ENCODE measurements at regions not wholly inside any gene's neighbourhood (a gene's known extent, or its start where the extent isn't known, plus 50 kb on each side); places are given as distances from the start of the nearest gene placed in this dataset.

GRCh38 chr5:15069407-15069905 lies 197.9 kb upstream of the ANKH start:
- no peak overlapping the region for H3K4me2 ChIP-seq (ENCODE audit: low read length)
- no peaks in the 10 kb centered on the region for H3K4me1 ChIP-seq
- no peak for TF ChIP-seq CTCF (IDR thresholded peaks at IDR 0.05)
- no peak overlapping the region for H3K27ac ChIP-seq
- no peaks in the 10 kb centered on the region for H3K27me3 ChIP-seq (ENCODE audit: control insufficient read depth, insufficient read depth, low read length)
- no peak overlapping the region for H3K4me3 ChIP-seq (ENCODE audit: low read depth, low read length)
- no peak overlapping the region for H2AFZ ChIP-seq
- no peaks in the 10 kb centered on the region for H3K9me3 ChIP-seq (ENCODE audit: control insufficient read depth, low read length)
- no peaks in the 10 kb centered on the region for H3K79me2 ChIP-seq
- no peaks in the 10 kb centered on the region for H3K36me3 ChIP-seq (ENCODE audit: control insufficient read depth, insufficient read depth, low read length)
- H3K9ac ChIP-seq = no peak overlapping the region

GRCh38 chr5:15065091-15065490 lies 193.5 kb upstream of the ANKH start:
- Histone ChIP-seq H3K36me3 (ENCODE audit: control insufficient read depth, insufficient read depth, low read length) (no peaks in the 10 kb centered on the region), H3K4me3 (ENCODE audit: low read depth, low read length) (no peak overlapping the region), H3K4me2 (ENCODE audit: low read length) (no peak overlapping the region), H3K4me1 (no peaks in the 10 kb centered on the region), H3K9me3 (ENCODE audit: control insufficient read depth, low read length) (no peaks in the 10 kb centered on the region), H3K79me2 (no peaks in the 10 kb centered on the region), H3K9ac (no peak overlapping the region), H2AFZ (no peak overlapping the region), H3K27ac (no peak overlapping the region), H3K27me3 (ENCODE audit: control insufficient read depth, insufficient read depth, low read length) (no peaks in the 10 kb centered on the region)
- TF ChIP-seq CTCF (IDR thresholded peaks at IDR 0.05) = no peak

GRCh38 chr5:15064396-15064795 lies 192.8 kb upstream of the ANKH start:
- no peak for TF ChIP-seq CTCF (IDR thresholded peaks at IDR 0.05)
- no peaks in the 10 kb centered on the region for H3K9me3 ChIP-seq (ENCODE audit: control insufficient read depth, low read length)
- H3K4me1 ChIP-seq = no peaks in the 10 kb centered on the region
- H3K4me2 ChIP-seq (ENCODE audit: low read length) = no peak overlapping the region
- H3K27me3 ChIP-seq (ENCODE audit: control insufficient read depth, insufficient read depth, low read length) = no peaks in the 10 kb centered on the region
- no peak overlapping the region for H3K27ac ChIP-seq
- H3K4me3 ChIP-seq (ENCODE audit: low read depth, low read length) = no peak overlapping the region
- no peaks in the 10 kb centered on the region for H3K36me3 ChIP-seq (ENCODE audit: control insufficient read depth, insufficient read depth, low read length)
- H3K79me2 ChIP-seq = no peaks in the 10 kb centered on the region
- no peak overlapping the region for H2AFZ ChIP-seq
- H3K9ac ChIP-seq = no peak overlapping the region

GRCh38 chr5:15056988-15057592 lies 185.5 kb upstream of the ANKH start:
- Histone ChIP-seq H3K9ac (no peak overlapping the region), H3K4me3 (ENCODE audit: low read depth, low read length) (no peak overlapping the region), H3K4me1 (no peaks in the 10 kb centered on the region), H3K27me3 (ENCODE audit: control insufficient read depth, insufficient read depth, low read length) (no peaks in the 10 kb centered on the region), H3K9me3 (ENCODE audit: control insufficient read depth, low read length) (no peaks in the 10 kb centered on the region), H2AFZ (no peak overlapping the region), H3K79me2 (no peaks in the 10 kb centered on the region), H3K4me2 (ENCODE audit: low read length) (no peak overlapping the region), H3K36me3 (ENCODE audit: control insufficient read depth, insufficient read depth, low read length) (no peaks in the 10 kb centered on the region), H3K27ac (no peak overlapping the region)
- TF ChIP-seq CTCF (IDR thresholded peaks at IDR 0.05) = no peak

- no peaks in the 10 kb centered on the region for H3K4me1 ChIP-seq
- H3K4me3 ChIP-seq (ENCODE audit: low read depth, low read length) = no peak overlapping the region
- H3K4me2 ChIP-seq (ENCODE audit: low read length) = no peak overlapping the region
- no peaks in the 10 kb centered on the region for H3K36me3 ChIP-seq (ENCODE audit: control insufficient read depth, insufficient read depth, low read length)
- H3K9me3 ChIP-seq (ENCODE audit: control insufficient read depth, low read length) = no peaks in the 10 kb centered on the region
- no peaks in the 10 kb centered on the region for H3K79me2 ChIP-seq
- H3K27ac ChIP-seq = no peak overlapping the region
- no peak for TF ChIP-seq CTCF (IDR thresholded peaks at IDR 0.05)
- H3K9ac ChIP-seq = no peak overlapping the region
- no peaks in the 10 kb centered on the region for H3K27me3 ChIP-seq (ENCODE audit: control insufficient read depth, insufficient read depth, low read length)
- H2AFZ ChIP-seq = no peak overlapping the region
These were observed 172.9 kb upstream of the ANKH start for GRCh38 chr5:15044521-15044920.
